ENCODE measurements at regions not wholly inside any gene's neighbourhood (a gene's known extent, or its start where the extent isn't known, plus 50 kb on each side); places are given as distances from the start of the nearest gene placed in this dataset.

- Histone ChIP-seq H3K9me3 (ENCODE audit: severe bottlenecking) (no peaks in the 10 kb centered on the region), H3K27ac (no peak overlapping the region), H3K27me3 (ENCODE audit: insufficient read depth, low read depth, severe bottlenecking) (peaks cover 3% of the 10 kb centered on the region), H3K36me3 (no peaks in the 10 kb centered on the region), H3K4me3 (ENCODE audit: low read depth, low read length) (peak overlapping the region; percentile 5; the same call in 1 of the 2 replicates)
- peak; percentile 20 for DNase-seq
- no peak for TF ChIP-seq CTCF (IDR thresholded peaks at IDR 0.05; ENCODE audit: low read depth, low read length)
Measured at GRCh38 chrX:2577844-2578466, 77.2 kb upstream of the DHRSX start.

- Histone ChIP-seq H3K27ac (no peak overlapping the region), H3K4me3 (ENCODE audit: low read depth, low read length) (no peak overlapping the region), H3K27me3 (ENCODE audit: insufficient read depth, low read depth, severe bottlenecking) (no peaks in the 10 kb centered on the region), H3K9me3 (ENCODE audit: severe bottlenecking) (no peaks in the 10 kb centered on the region), H3K36me3 (no peaks in the 10 kb centered on the region)
- no peak for DNase-seq
- TF ChIP-seq CTCF (IDR thresholded peaks at IDR 0.05; ENCODE audit: low read depth, low read length): no peak
Measured at GRCh38 chrX:2576793-2577192, 76.0 kb upstream of the DHRSX start.

GRCh38 chrX:2574271-2574670 lies 73.5 kb upstream of the DHRSX start:
- no peak for TF ChIP-seq CTCF (IDR thresholded peaks at IDR 0.05; ENCODE audit: low read depth, low read length)
- Histone ChIP-seq H3K36me3 (no peaks in the 10 kb centered on the region), H3K9me3 (ENCODE audit: severe bottlenecking) (no peaks in the 10 kb centered on the region), H3K4me3 (ENCODE audit: low read depth, low read length) (no peak overlapping the region), H3K27me3 (ENCODE audit: insufficient read depth, low read depth, severe bottlenecking) (no peaks in the 10 kb centered on the region), H3K27ac (no peak overlapping the region)
- DNase-seq: no peak

DNA sequence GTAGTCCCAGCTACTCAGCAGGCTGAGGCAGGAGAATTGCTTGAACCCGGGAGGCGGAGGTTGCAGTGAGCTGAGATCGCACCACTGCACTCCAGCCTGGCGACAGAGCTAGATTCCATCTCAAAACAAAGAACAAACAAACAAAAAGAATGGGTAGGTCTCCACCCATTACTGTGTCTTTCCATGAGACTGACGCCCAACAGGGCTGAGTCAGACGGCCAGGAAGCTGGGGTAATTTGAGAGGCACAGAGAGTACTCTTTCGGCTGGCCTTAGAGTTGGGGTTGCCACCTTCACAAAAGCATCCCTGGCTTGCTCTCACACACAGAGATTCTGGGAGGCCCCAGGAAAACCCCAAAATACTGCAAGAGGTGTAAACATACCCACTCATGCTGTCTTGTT lies 72.0 kb upstream of the DHRSX start:
- H3K36me3 ChIP-seq: no peaks in the 10 kb centered on the region
- TF ChIP-seq CTCF (IDR thresholded peaks at IDR 0.05; ENCODE audit: low read depth, low read length): no peak
- no peak overlapping the region for H3K4me3 ChIP-seq (ENCODE audit: low read depth, low read length)
- no peak overlapping the region for H3K27ac ChIP-seq
- H3K27me3 ChIP-seq (ENCODE audit: insufficient read depth, low read depth, severe bottlenecking): no peaks in the 10 kb centered on the region
- H3K9me3 ChIP-seq (ENCODE audit: severe bottlenecking): no peaks in the 10 kb centered on the region
- DNase-seq: no peak

DNA sequence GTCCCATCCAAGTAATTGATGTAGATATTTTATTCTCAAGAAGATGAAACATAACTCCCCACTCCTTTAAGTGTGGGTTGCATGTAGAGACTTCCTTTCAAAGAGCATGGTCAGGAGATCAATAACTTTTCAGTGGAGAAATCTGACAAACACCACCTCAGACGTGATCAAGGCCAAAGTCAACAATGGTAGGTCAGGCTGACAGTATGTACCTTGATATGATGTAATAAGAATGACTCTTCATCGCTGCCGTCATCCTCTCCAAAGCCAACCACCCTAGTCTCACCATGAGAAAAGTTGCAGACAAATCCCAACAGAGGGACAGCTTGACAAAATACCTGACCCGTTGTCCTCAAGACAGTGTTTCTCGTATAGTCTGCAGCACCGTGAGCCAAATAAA lies 67.3 kb upstream of the DHRSX start:
- H3K27ac ChIP-seq: no peak overlapping the region
- H3K27me3 ChIP-seq (ENCODE audit: insufficient read depth, low read depth, severe bottlenecking): no peaks in the 10 kb centered on the region
- no peaks in the 10 kb centered on the region for H3K9me3 ChIP-seq (ENCODE audit: severe bottlenecking)
- no peaks in the 10 kb centered on the region for H3K36me3 ChIP-seq
- TF ChIP-seq CTCF (IDR thresholded peaks at IDR 0.05; ENCODE audit: low read depth, low read length): no peak
- no peak overlapping the region for H3K4me3 ChIP-seq (ENCODE audit: low read depth, low read length)
- no peak for DNase-seq

GRCh38 chrX:2566055-2566454 lies 65.3 kb upstream of the DHRSX start:
- TF ChIP-seq CTCF (IDR thresholded peaks at IDR 0.05; ENCODE audit: low read depth, low read length): no peak
- H3K36me3 ChIP-seq: no peaks in the 10 kb centered on the region
- no peak for DNase-seq
- no peaks in the 10 kb centered on the region for H3K27me3 ChIP-seq (ENCODE audit: insufficient read depth, low read depth, severe bottlenecking)
- no peaks in the 10 kb centered on the region for H3K9me3 ChIP-seq (ENCODE audit: severe bottlenecking)
- no peak overlapping the region for H3K27ac ChIP-seq
- no peak overlapping the region for H3K4me3 ChIP-seq (ENCODE audit: low read depth, low read length)

Measured in WERI-Rb-1 (cell line).